K562 (cell line): ENCODE measurements at regions not wholly inside any gene's neighbourhood (a gene's known extent, or its start where the extent isn't known, plus 50 kb on each side); places are given as distances from the start of the nearest gene placed in this dataset.

Experiments
- ATAC-seq: fragments of 200-7000 bp; cut with Tn5 transposase; 3 replicates; pipeline ENCODE4 v1.9.1; 2020; ENCODE audit warnings: moderate library complexity
- BruUV-seq: library from RNA; stranded (reverse); fragments of 400-500 nt; replicated peaks from 2 replicates; lab custom pipeline; 2021; lab: Mats Ljungman, UMichigan
- CTCF ChIA-PET: fragments of 300-600 bp; formaldehyde crosslinking; extraction: SDS; loops from one replicate; lab custom pipeline; 2021; ENCODE audit warnings: low intra/inter-chr PET ratio; lab: Yijun Ruan, JAX
- POLR2A ChIA-PET: fragments of 300-600, 350-650 bp; sonication (Branson Sonifier 250); formaldehyde crosslinking; extraction: SDS; loops from one replicate; lab custom pipeline; 2021; ENCODE audit warnings: antibody characterized with exemption, inconsistent platforms; lab: Yijun Ruan, JAX
- DNase-seq, 4 experiments: peaks; one replicate each; pipeline versions ENCODE4 v3.0.0 to v3.0.0-alpha.2; 2011 to 2018; ENCODE audit warnings: low spot score in 3 of 4, mixed read lengths in 3 of 4; ENCODE audit errors: extremely low read depth in 1 of 4
- FAIRE-seq: peaks from 2 replicates; lab custom pipeline; 2011; peaks lifted over from hg19 to GRCh38; lab: Jason Lieb, UNC
- H2AFZ ChIP-seq: 2 replicates; pipeline ENCODE4 v1.6.0; 2011; ENCODE audit warnings: low read depth, low read length, control low read depth, inconsistent platforms
- H3K27ac ChIP-seq: fragments of 200-600 bp; 3 replicates; pipeline ENCODE4 v1.8.0; 2011; ENCODE audit warnings: low read depth, mild to moderate bottlenecking, control low read depth, inconsistent platforms, low read length, moderate library complexity, mixed read lengths; ENCODE audit errors: extremely low read depth
- H3K27me3 ChIP-seq, 2 experiments: fragments of 300-600 bp in 1 of 2; 2 replicates in 1 of 2; 3 replicates in 1 of 2; pipeline versions ENCODE4 v1.6.0 to v1.8.0; 2011; ENCODE audit warnings: inconsistent platforms in 2 of 2, low read length in 2 of 2, mild to moderate bottlenecking in 1 of 2, mixed read lengths in 1 of 2, moderate library complexity in 1 of 2; ENCODE audit not compliant: control insufficient read depth in 2 of 2, insufficient read depth in 2 of 2
- H3K36me3 ChIP-seq: fragments of 300-600 bp; 3 replicates; pipeline ENCODE4 v1.8.0; 2011; ENCODE audit warnings: mild to moderate bottlenecking, low read length, inconsistent platforms; ENCODE audit not compliant: control insufficient read depth, insufficient read depth
- H3K4me1 ChIP-seq, 2 experiments: fragments of 200-600 bp in 1 of 2; replicated peaks in 1 of 2; 2 replicates in 1 of 2; 3 replicates in 1 of 2; pipeline versions ENCODE4 v1.5.1 to v1.8.0; 2011; ENCODE audit warnings: inconsistent platforms in 2 of 2, low read length in 2 of 2, mild to moderate bottlenecking in 1 of 2, mixed read lengths in 1 of 2, moderate library complexity in 1 of 2; ENCODE audit not compliant: control insufficient read depth in 2 of 2, insufficient read depth in 2 of 2
- H3K4me2 ChIP-seq: 2 replicates; pipeline ENCODE4 v1.6.1; 2011; ENCODE audit warnings: low read length, control low read depth, inconsistent platforms, mixed read lengths; ENCODE audit not compliant: insufficient read depth
- H3K4me3 ChIP-seq: fragments of 200-600 bp; sonication (generic), shearing (Covaris generic); 2 replicates; pipeline ENCODE4 v1.5.1; 2016; ENCODE audit warnings: control low read depth, inconsistent platforms
- H3K79me2 ChIP-seq: fragments of 200-600 bp; 3 replicates; pipeline ENCODE4 v1.8.0; 2011; ENCODE audit warnings: low read length, inconsistent platforms; ENCODE audit not compliant: control insufficient read depth, insufficient read depth
- H3K9ac ChIP-seq, 2 experiments: 2 replicates each; pipeline versions ENCODE4 v1.6.0 to v1.6.1; 2011; ENCODE audit warnings: low read depth in 2 of 2, low read length in 2 of 2, control low read depth in 1 of 2, inconsistent platforms in 1 of 2, mild to moderate bottlenecking in 1 of 2, mixed read lengths in 1 of 2; ENCODE audit not compliant: insufficient read depth in 1 of 2
- H3K9me1 ChIP-seq: one replicate; pipeline ENCODE4 v1.6.0; 2011; ENCODE audit warnings: inconsistent platforms, mild to moderate bottlenecking, low read length, moderate library complexity; ENCODE audit not compliant: control insufficient read depth, insufficient read depth
- H3K9me3 ChIP-seq: replicated peaks from 2 replicates; pipeline ENCODE4 v1.5.1; 2011; ENCODE audit warnings: low read depth, low read length, inconsistent platforms; ENCODE audit not compliant: control insufficient read depth, insufficient read depth
- H4K20me1 ChIP-seq: replicated peaks from 2 replicates; pipeline ENCODE4 v1.6.1; 2011; ENCODE audit warnings: low read length, inconsistent platforms, mixed read lengths; ENCODE audit not compliant: control insufficient read depth, insufficient read depth
- BRD4 ChIP-seq: fragments of 200-600 bp; sonication (generic); IDR thresholded peaks from 2 replicates; pipeline ENCODE4 v1.6.1; 2017; ENCODE audit warnings: inconsistent platforms
- COPS2 ChIP-seq: fragments of 450-650 bp; conservative IDR thresholded peaks from 2 replicates; pipeline ENCODE4 v1.6.1; 2016; ENCODE audit warnings: mild to moderate bottlenecking, moderate library complexity
- HDGF ChIP-seq: fragments of 450-650 bp; IDR thresholded peaks from 2 replicates; pipeline ENCODE4 v1.6.1; 2016
- JUN ChIP-seq, 2 experiments: sonication (generic) in 1 of 2; formaldehyde crosslinking in 1 of 2; IDR thresholded peaks; 2 replicates each; pipeline versions ENCODE4 v1.6.1 to v1.8.0; 2012 to 2022; ENCODE audit warnings: borderline replicate concordance in 2 of 2, mild to moderate bottlenecking in 2 of 2, improper control_type of control experiment in 1 of 2, low read depth in 1 of 2, low read length in 1 of 2, missing genetic modification reagents in 1 of 2
- KDM4B ChIP-seq, 2 experiments: fragments of 450-650 bp in 1 of 2; sonication (generic) in 1 of 2; IDR thresholded peaks; 2 replicates each; pipeline ENCODE4 v1.6.1; 2016 to 2017; ENCODE audit warnings: borderline replicate concordance in 2 of 2, antibody characterized with exemption in 1 of 2, low read depth in 1 of 2, mild to moderate bottlenecking in 1 of 2
- KLF16 ChIP-seq: IDR thresholded peaks from 2 replicates; pipeline ENCODE4 v1.6.1; 2016; ENCODE audit warnings: antibody characterized with exemption
- NELFE ChIP-seq: IDR thresholded peaks from 2 replicates; pipeline ENCODE4 v1.6.1; 2011; ENCODE audit warnings: mild to moderate bottlenecking; ENCODE audit not compliant: insufficient read depth, insufficient read length
- NR2C2 ChIP-seq, 2 experiments: fragments of 200-800 bp in 1 of 2; sonication (Bioruptor generic) in 1 of 2; sonication (generic) in 1 of 2; formaldehyde crosslinking in 1 of 2; IDR thresholded peaks; 2 replicates each; pipeline versions ENCODE4 v1.6.1 to v1.8.0; 2016 to 2022; ENCODE audit warnings: mild to moderate bottlenecking in 1 of 2, missing compliant biosample characterization in 1 of 2, missing genetic modification characterization in 1 of 2, missing genetic modification reagents in 1 of 2
- OTX1 ChIP-seq: fragments of 450-650 bp; formaldehyde crosslinking; IDR thresholded peaks from 2 replicates; pipeline ENCODE4 v1.4.0; 2022; ENCODE audit warnings: mild to moderate bottlenecking
- POLR2H ChIP-seq: IDR thresholded peaks from 2 replicates; pipeline ENCODE4 v1.6.1; 2016; ENCODE audit warnings: missing genetic modification characterization, low read depth, mild to moderate bottlenecking, control low read depth, missing compliant biosample characterization, moderate library complexity
- RBM22 ChIP-seq: fragments of 200-400 bp; formaldehyde crosslinking; IDR thresholded peaks from 2 replicates; pipeline ENCODE4 v1.6.1; 2018; ENCODE audit warnings: low read length, low read depth; ENCODE audit not compliant: poor library complexity, severe bottlenecking
- SETDB1 ChIP-seq: IDR thresholded peaks from one replicate; pipeline ENCODE4 v1.6.1; 2012; ENCODE audit warnings: low read length, control low read depth, inconsistent platforms
- WGBS: fragments of 100-300 bp; shearing (Covaris generic); methylation state at CpG from one replicate; pipeline ENCODE4 v1.1.6; 2016; ENCODE audit warnings: low coverage, mixed read lengths; ENCODE audit not compliant: insufficient coverage; ENCODE audit errors: missing lambda C conversion rate; 5-methylcytosine and 5-hydroxymethylcytosine counted together
- in situ Hi-C: fragments of 300-500 bp; cut with MboI; formaldehyde crosslinking; loops from 4 replicates; pipeline ENCODE4 v1.15.0; 2018; ENCODE audit warnings: inconsistent platforms, mixed read lengths
- intact Hi-C: fragments of 100-400 bp; cut with micrococcal nuclease; formaldehyde crosslinking; loops from 2 replicates; pipeline ENCODE4 v1.14.2; 2022
- TF ChIP-seq, protein P1 (sequence below): IDR thresholded peaks from 2 replicates; pipeline ENCODE4 v1.6.1; 2014; ENCODE audit warnings: antibody characterized with exemption
- TF ChIP-seq, protein P2 (sequence below): fragments of 450-650 bp; IDR thresholded peaks from 2 replicates; pipeline ENCODE4 v1.6.1; 2016; ENCODE audit warnings: low read depth, mild to moderate bottlenecking, moderate library complexity
- TF ChIP-seq, protein P3 (sequence below): fragments of 450-650 bp; formaldehyde crosslinking; IDR thresholded peaks from 2 replicates; pipeline ENCODE4 v1.4.0; 2020; ENCODE audit warnings: mild to moderate bottlenecking, moderate library complexity
- TF ChIP-seq, protein P4 (sequence below): fragments of 450-650 bp; formaldehyde crosslinking; IDR thresholded peaks from 2 replicates; pipeline ENCODE4 v1.4.0; 2022; ENCODE audit warnings: missing genetic modification characterization

DNA sequence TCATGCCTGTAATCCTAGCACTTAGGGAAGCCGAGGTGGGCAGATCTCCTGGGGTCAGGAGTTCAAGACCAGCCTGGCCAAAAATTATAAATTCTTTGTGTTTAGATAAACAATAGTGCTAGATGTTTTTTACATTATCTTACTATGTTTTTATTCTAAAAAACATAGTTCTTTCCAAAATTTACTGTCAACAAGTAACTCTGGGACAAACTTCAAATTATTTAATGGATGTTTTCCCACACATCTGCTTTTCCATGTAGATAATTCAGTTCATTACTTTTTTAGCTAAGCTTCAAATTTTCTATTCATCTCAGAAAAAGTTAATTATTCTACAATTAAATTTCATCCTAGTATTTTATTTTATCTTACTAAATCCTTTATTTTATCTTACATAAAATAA lies 596.2 kb upstream of the LRRC4C start:
- Histone ChIP-seq H3K79me2 (no peaks in the 10 kb centered on the region), H3K4me1 (no peaks in the 10 kb centered on the region), H4K20me1 (no peaks in the 10 kb centered on the region), H3K27ac (no peak overlapping the region), H3K9ac (no peak overlapping the region), H3K9me3 (no peaks in the 10 kb centered on the region), H3K4me2 (no peak overlapping the region), H3K9me1 (no peaks in the 10 kb centered on the region), H3K36me3 (no peaks in the 10 kb centered on the region), H2AFZ (no peak overlapping the region), H3K4me3 (no peak overlapping the region), H3K27me3 (no peaks in the 10 kb centered on the region)
- in situ Hi-C loops (no loop called here), intact Hi-C loops (no loop called here)
- 0% methylated on average over 1 of the region's 1 CpG for WGBS
- ChIA-PET CTCF (no interaction called here), POLR2A (no interaction called here)
- FAIRE-seq (no peak), DNase-seq (no peak), ATAC-seq (no peak)
- no TSS peak for BruUV-seq
- TF ChIP-seq, protein P1, sequence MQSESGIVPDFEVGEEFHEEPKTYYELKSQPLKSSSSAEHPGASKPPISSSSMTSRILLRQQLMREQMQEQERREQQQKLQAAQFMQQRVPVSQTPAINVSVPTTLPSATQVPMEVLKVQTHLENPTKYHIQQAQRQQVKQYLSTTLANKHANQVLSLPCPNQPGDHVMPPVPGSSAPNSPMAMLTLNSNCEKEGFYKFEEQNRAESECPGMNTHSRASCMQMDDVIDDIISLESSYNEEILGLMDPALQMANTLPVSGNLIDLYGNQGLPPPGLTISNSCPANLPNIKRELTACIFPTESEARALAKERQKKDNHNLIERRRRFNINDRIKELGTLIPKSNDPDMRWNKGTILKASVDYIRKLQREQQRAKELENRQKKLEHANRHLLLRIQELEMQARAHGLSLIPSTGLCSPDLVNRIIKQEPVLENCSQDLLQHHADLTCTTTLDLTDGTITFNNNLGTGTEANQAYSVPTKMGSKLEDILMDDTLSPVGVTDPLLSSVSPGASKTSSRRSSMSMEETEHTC, result no peak
- TF ChIP-seq, protein P2, sequence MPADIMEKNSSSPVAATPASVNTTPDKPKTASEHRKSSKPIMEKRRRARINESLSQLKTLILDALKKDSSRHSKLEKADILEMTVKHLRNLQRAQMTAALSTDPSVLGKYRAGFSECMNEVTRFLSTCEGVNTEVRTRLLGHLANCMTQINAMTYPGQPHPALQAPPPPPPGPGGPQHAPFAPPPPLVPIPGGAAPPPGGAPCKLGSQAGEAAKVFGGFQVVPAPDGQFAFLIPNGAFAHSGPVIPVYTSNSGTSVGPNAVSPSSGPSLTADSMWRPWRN, result no peak
- no peak for TF ChIP-seq OTX1 (CRISPR knock-in tag)
- no peak for TF ChIP-seq NR2C2 (CRISPR knock-in tag; IDR thresholded peaks at IDR 0.05)
- TF ChIP-seq NR2C2 (tag; IDR thresholded peaks at IDR 0.05), result no peak
- no peak for TF ChIP-seq COPS2
- TF ChIP-seq, protein P3, sequence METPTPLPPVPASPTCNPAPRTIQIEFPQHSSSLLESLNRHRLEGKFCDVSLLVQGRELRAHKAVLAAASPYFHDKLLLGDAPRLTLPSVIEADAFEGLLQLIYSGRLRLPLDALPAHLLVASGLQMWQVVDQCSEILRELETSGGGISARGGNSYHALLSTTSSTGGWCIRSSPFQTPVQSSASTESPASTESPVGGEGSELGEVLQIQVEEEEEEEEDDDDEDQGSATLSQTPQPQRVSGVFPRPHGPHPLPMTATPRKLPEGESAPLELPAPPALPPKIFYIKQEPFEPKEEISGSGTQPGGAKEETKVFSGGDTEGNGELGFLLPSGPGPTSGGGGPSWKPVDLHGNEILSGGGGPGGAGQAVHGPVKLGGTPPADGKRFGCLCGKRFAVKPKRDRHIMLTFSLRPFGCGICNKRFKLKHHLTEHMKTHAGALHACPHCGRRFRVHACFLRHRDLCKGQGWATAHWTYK, result no peak
- no peak for TF ChIP-seq SETDB1
- no peak for TF ChIP-seq KLF16
- TF ChIP-seq KDM4B (IDR thresholded peaks at IDR 0.05; ENCODE audit: borderline replicate concordance in 2 of 2, low read depth in 1 of 2), result no peak
- no peak for TF ChIP-seq RBM22
- no peak for TF ChIP-seq JUN (IDR thresholded peaks at IDR 0.05; ENCODE audit: borderline replicate concordance, low read depth, low read length)
- TF ChIP-seq JUN (CRISPR knock-in tag; IDR thresholded peaks at IDR 0.05; ENCODE audit: borderline replicate concordance), result no peak
- no peak for TF ChIP-seq POLR2H (tag)
- no peak for TF ChIP-seq BRD4
- no peak for TF ChIP-seq HDGF
- TF ChIP-seq NELFE, result no peak
- TF ChIP-seq, protein P4, sequence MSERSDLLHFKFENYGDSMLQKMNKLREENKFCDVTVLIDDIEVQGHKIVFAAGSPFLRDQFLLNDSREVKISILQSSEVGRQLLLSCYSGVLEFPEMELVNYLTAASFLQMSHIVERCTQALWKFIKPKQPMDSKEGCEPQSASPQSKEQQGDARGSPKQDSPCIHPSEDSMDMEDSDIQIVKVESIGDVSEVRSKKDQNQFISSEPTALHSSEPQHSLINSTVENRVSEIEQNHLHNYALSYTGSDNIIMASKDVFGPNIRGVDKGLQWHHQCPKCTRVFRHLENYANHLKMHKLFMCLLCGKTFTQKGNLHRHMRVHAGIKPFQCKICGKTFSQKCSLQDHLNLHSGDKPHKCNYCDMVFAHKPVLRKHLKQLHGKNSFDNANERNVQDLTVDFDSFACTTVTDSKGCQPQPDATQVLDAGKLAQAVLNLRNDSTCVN, result no peak
